ENCODE measurements at regions not wholly inside any gene's neighbourhood (a gene's known extent, or its start where the extent isn't known, plus 50 kb on each side); places are given as distances from the start of the nearest gene placed in this dataset.

DNA sequence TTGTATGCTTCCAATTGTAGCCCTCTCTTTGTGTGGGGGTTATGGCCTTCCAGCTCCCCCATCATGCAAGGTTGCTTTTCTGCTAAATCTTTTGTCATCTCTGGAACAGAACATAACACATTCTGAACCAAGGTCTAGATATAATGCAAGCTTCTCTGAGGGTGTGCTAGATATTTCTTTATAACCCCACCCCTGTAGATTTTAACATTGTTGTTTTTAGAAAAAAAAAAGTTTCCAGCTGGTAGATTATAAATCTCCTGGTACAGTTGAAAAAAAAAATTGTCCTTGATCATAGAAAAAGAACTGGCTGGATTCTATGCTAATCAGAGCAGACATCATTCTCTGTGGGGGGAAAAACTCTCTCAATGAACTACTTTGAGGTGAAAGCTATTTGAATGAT lies 363.3 kb downstream of the METTL15 start:
- no peaks in the 10 kb centered on the region for H3K27me3 ChIP-seq (ENCODE audit: insufficient read depth, low read length, poor library complexity)
- H2AFZ ChIP-seq (ENCODE audit: low read depth, low read length): no peak overlapping the region

DNA sequence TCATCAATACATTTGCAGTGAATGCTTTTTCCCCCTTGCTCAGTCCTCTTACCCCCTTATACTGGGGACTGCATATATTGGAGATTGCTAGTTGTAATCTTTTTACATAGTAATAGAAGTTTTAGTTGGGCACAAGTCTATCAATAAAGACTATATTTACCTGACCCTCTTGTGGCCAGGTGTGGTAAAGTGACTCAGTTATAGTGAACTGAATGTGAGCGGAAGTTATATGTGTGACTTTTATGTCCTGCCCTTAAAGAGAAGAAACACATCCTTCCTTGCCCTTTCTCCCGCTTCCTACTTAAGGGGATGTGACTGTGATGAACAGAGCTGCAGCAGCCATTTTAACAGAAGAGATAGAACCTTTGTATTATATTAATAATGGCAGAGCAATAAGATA lies 362.0 kb downstream of the METTL15 start:
- H4K20me1 ChIP-seq (ENCODE audit: insufficient read depth, low read length): no peaks in the 10 kb centered on the region
- no peaks in the 10 kb centered on the region for H3K9me3 ChIP-seq (ENCODE audit: insufficient read depth, low read length, severe bottlenecking)
- no peak for TF ChIP-seq EZH2 (IDR thresholded peaks at IDR 0.05; ENCODE audit: borderline replicate concordance, low read depth, low read length, severe bottlenecking)
- TF ChIP-seq, protein P1, sequence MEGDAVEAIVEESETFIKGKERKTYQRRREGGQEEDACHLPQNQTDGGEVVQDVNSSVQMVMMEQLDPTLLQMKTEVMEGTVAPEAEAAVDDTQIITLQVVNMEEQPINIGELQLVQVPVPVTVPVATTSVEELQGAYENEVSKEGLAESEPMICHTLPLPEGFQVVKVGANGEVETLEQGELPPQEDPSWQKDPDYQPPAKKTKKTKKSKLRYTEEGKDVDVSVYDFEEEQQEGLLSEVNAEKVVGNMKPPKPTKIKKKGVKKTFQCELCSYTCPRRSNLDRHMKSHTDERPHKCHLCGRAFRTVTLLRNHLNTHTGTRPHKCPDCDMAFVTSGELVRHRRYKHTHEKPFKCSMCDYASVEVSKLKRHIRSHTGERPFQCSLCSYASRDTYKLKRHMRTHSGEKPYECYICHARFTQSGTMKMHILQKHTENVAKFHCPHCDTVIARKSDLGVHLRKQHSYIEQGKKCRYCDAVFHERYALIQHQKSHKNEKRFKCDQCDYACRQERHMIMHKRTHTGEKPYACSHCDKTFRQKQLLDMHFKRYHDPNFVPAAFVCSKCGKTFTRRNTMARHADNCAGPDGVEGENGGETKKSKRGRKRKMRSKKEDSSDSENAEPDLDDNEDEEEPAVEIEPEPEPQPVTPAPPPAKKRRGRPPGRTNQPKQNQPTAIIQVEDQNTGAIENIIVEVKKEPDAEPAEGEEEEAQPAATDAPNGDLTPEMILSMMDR (IDR thresholded peaks at IDR 0.05; ENCODE audit: borderline replicate concordance, extremely low read depth, low read length, poor library complexity, severe bottlenecking): no peak
- H3K27ac ChIP-seq (ENCODE audit: low read length): no peak overlapping the region
- no peaks in the 10 kb centered on the region for H3K79me2 ChIP-seq (ENCODE audit: insufficient read depth, low read length)
- no peak for DNase-seq
- no peak overlapping the region for H3K4me2 ChIP-seq (ENCODE audit: insufficient read depth, low read length)
- H3K4me1 ChIP-seq (ENCODE audit: insufficient read depth, low read length): no peaks in the 10 kb centered on the region
- H3K36me3 ChIP-seq (ENCODE audit: insufficient read depth, low read length): no peaks in the 10 kb centered on the region
- H3K27me3 ChIP-seq (ENCODE audit: insufficient read depth, low read length, poor library complexity): no peaks in the 10 kb centered on the region
- no peak overlapping the region for H2AFZ ChIP-seq (ENCODE audit: low read depth, low read length)
- ATAC-seq (ENCODE audit: insufficient read depth, low read depth): no peak
- H3K9ac ChIP-seq (ENCODE audit: low read depth, low read length): no peak overlapping the region
- no peak overlapping the region for H3K4me3 ChIP-seq (ENCODE audit: low read depth in 1 of 2, low read length in 2 of 2)

More for the DNA sequence above, 363.3 kb downstream of the METTL15 start:
- H3K79me2 ChIP-seq (ENCODE audit: insufficient read depth, low read length): no peaks in the 10 kb centered on the region
- H3K36me3 ChIP-seq (ENCODE audit: insufficient read depth, low read length): no peaks in the 10 kb centered on the region
- no peak overlapping the region for H3K4me2 ChIP-seq (ENCODE audit: insufficient read depth, low read length)
- no peaks in the 10 kb centered on the region for H3K9me3 ChIP-seq (ENCODE audit: insufficient read depth, low read length, severe bottlenecking)
- H3K9ac ChIP-seq (ENCODE audit: low read depth, low read length): no peak overlapping the region
- H3K4me3 ChIP-seq (ENCODE audit: low read depth in 1 of 2, low read length in 2 of 2): no peak overlapping the region
- H4K20me1 ChIP-seq (ENCODE audit: insufficient read depth, low read length): no peaks in the 10 kb centered on the region
- no peaks in the 10 kb centered on the region for H3K4me1 ChIP-seq (ENCODE audit: insufficient read depth, low read length)
- TF ChIP-seq, protein P1 (IDR thresholded peaks at IDR 0.05; ENCODE audit: borderline replicate concordance, extremely low read depth, low read length, poor library complexity, severe bottlenecking): no peak
- TF ChIP-seq EZH2 (IDR thresholded peaks at IDR 0.05; ENCODE audit: borderline replicate concordance, low read depth, low read length, severe bottlenecking): no peak
- DNase-seq (no peak), ATAC-seq (ENCODE audit: insufficient read depth, low read depth) (no peak)
- no peak overlapping the region for H3K27ac ChIP-seq (ENCODE audit: low read length)

DNA sequence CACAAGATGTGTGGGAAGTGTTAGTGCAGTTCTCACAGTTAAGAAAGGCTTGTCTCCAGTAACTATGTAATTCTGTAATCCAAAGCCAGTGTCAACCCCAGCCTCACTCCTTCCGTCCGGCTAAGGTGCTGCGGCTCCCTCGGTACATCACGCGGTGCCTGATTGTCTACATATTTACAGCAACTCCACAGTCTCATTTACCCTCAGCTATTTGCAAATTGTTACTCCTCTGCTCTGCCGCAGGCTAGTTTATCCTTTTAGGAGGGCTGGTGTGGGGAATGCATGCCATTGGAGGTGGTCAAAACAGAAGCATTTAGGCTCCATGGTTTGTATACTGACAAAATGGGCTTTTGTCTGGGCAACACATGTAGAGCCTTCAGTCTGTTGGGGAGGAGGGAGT lies 358.3 kb downstream of the METTL15 start:
- H3K9ac ChIP-seq (ENCODE audit: low read depth, low read length): no peak overlapping the region

More for the DNA sequence above, 358.3 kb downstream of the METTL15 start:
- H3K79me2 ChIP-seq (ENCODE audit: insufficient read depth, low read length): no peaks in the 10 kb centered on the region
- no peaks in the 10 kb centered on the region for H3K36me3 ChIP-seq (ENCODE audit: insufficient read depth, low read length)
- no peak overlapping the region for H3K4me3 ChIP-seq (ENCODE audit: low read depth in 1 of 2, low read length in 2 of 2)
- no peaks in the 10 kb centered on the region for H3K4me1 ChIP-seq (ENCODE audit: insufficient read depth, low read length)
- no peak overlapping the region for H2AFZ ChIP-seq (ENCODE audit: low read depth, low read length)
- TF ChIP-seq EZH2 (IDR thresholded peaks at IDR 0.05; ENCODE audit: borderline replicate concordance, low read depth, low read length, severe bottlenecking): no peak
- TF ChIP-seq, protein P1 (IDR thresholded peaks at IDR 0.05; ENCODE audit: borderline replicate concordance, extremely low read depth, low read length, poor library complexity, severe bottlenecking): no peak
- H3K4me2 ChIP-seq (ENCODE audit: insufficient read depth, low read length): no peak overlapping the region
- DNase-seq (no peak), ATAC-seq (ENCODE audit: insufficient read depth, low read depth) (no peak)
- H3K27me3 ChIP-seq (ENCODE audit: insufficient read depth, low read length, poor library complexity): no peaks in the 10 kb centered on the region
- H3K9me3 ChIP-seq (ENCODE audit: insufficient read depth, low read length, severe bottlenecking): no peaks in the 10 kb centered on the region
- H4K20me1 ChIP-seq (ENCODE audit: insufficient read depth, low read length): no peaks in the 10 kb centered on the region
- no peak overlapping the region for H3K27ac ChIP-seq (ENCODE audit: low read length)

Measured in DND-41 (cell line).